Endothelial cell of umbilical vein (primary cell): ENCODE measurements at regions not wholly inside any gene's neighbourhood (a gene's known extent, or its start where the extent isn't known, plus 50 kb on each side); places are given as distances from the start of the nearest gene placed in this dataset.

Experiments
- BruUV-seq: library from RNA; stranded (reverse); fragments of 400-500 nt; replicated peaks from 2 replicates; lab custom pipeline; 2021; lab: Mats Ljungman, UMichigan
- CTCF ChIA-PET: fragments of 300-600, 350-600 bp; sonication (Branson Sonifier 250); formaldehyde crosslinking; loops from one replicate; lab custom pipeline; 2021; ENCODE audit warnings: antibody characterized with exemption, inconsistent platforms; lab: Charles Lee
- POLR2A ChIA-PET: fragments of 300-600, 350-600 bp; sonication (Branson Sonifier 250); formaldehyde crosslinking; loops from one replicate; lab custom pipeline; 2021; ENCODE audit warnings: antibody characterized with exemption, inconsistent platforms; lab: Charles Lee
- DNase-seq: peaks from one replicate; pipeline ENCODE4 v3.0.0-alpha.2; 2011; ENCODE audit warnings: low read depth, low spot score
- FAIRE-seq: peaks from 2 replicates; lab custom pipeline; 2011; peaks lifted over from hg19 to GRCh38; lab: Jason Lieb, UNC
- H2AFZ ChIP-seq: 2 replicates; pipeline ENCODE4 v1.6.0; 2012; ENCODE audit warnings: low read depth, low read length, control low read depth, inconsistent platforms
- H3K27ac ChIP-seq: 2 replicates; pipeline ENCODE4 v1.5.1; 2011; ENCODE audit warnings: low read depth, mild to moderate bottlenecking, control low read depth, low read length, moderate library complexity; ENCODE audit not compliant: insufficient read depth
- H3K27me3 ChIP-seq, 2 experiments: 2 replicates each; pipeline versions ENCODE4 v1.6.0 to v1.6.1; 2011; ENCODE audit warnings: low read length in 2 of 2, mixed read lengths in 1 of 2; ENCODE audit not compliant: control insufficient read depth in 2 of 2, insufficient read depth in 2 of 2
- H3K36me3 ChIP-seq, 2 experiments: 2 replicates in 1 of 2; 3 replicates in 1 of 2; pipeline ENCODE4 v1.5.1; 2011; ENCODE audit warnings: low read length in 2 of 2, mild to moderate bottlenecking in 1 of 2, moderate library complexity in 1 of 2; ENCODE audit not compliant: control insufficient read depth in 2 of 2, insufficient read depth in 2 of 2; ENCODE audit errors: extremely low read depth in 1 of 2
- H3K4me1 ChIP-seq: 3 replicates; pipeline ENCODE4 v1.5.1; 2011; ENCODE audit warnings: mild to moderate bottlenecking, low read length; ENCODE audit not compliant: control insufficient read depth, insufficient read depth; ENCODE audit errors: extremely low read depth
- H3K4me2 ChIP-seq: 2 replicates; pipeline ENCODE4 v1.6.1; 2011; ENCODE audit warnings: low read length, control low read depth, mixed read lengths; ENCODE audit not compliant: insufficient read depth
- H3K4me3 ChIP-seq, 3 experiments: fragments of 200-600 bp in 1 of 3; sonication (generic), shearing (Covaris generic) in 1 of 3; replicated peaks in 1 of 3; 2 replicates each; pipeline ENCODE4 v1.5.1; 2011 to 2016; ENCODE audit warnings: control low read depth in 3 of 3, low read length in 3 of 3, mild to moderate bottlenecking in 2 of 3, inconsistent platforms in 1 of 3, low read depth in 1 of 3, moderate library complexity in 1 of 3; ENCODE audit not compliant: insufficient read depth in 1 of 3
- H3K79me2 ChIP-seq: 2 replicates; pipeline ENCODE4 v1.6.0; 2012; ENCODE audit warnings: low read length, inconsistent platforms; ENCODE audit not compliant: control insufficient read depth, insufficient read depth
- H3K9ac ChIP-seq: replicated peaks from 2 replicates; pipeline ENCODE3; 2011; ENCODE audit warnings: low read length, control low read depth; ENCODE audit not compliant: insufficient read depth; ENCODE audit errors: extremely low read depth
- H3K9me1 ChIP-seq: replicated peaks from 3 replicates; pipeline ENCODE4 v1.6.0; 2011; ENCODE audit warnings: mild to moderate bottlenecking, low read length; ENCODE audit not compliant: control insufficient read depth, insufficient read depth; ENCODE audit errors: extremely low read depth
- H3K9me3 ChIP-seq: replicated peaks from 2 replicates; pipeline ENCODE4 v1.5.1; 2012; ENCODE audit warnings: low read length, inconsistent platforms; ENCODE audit not compliant: control insufficient read depth, insufficient read depth
- H4K20me1 ChIP-seq: replicated peaks from 2 replicates; pipeline ENCODE3; 2011; ENCODE audit warnings: mild to moderate bottlenecking, low read length; ENCODE audit not compliant: control insufficient read depth, insufficient read depth; ENCODE audit errors: extremely low read depth
- EZH2 ChIP-seq: IDR thresholded peaks from 2 replicates; pipeline ENCODE4 v1.6.1; 2012; ENCODE audit warnings: borderline replicate concordance, low read depth, mild to moderate bottlenecking, moderate library complexity, low read length, inconsistent platforms; ENCODE audit not compliant: severe bottlenecking
- FOS ChIP-seq: IDR thresholded peaks from 2 replicates; pipeline ENCODE4 v1.6.1; 2011; ENCODE audit warnings: mild to moderate bottlenecking, low read length, moderate library complexity, borderline replicate concordance; ENCODE audit not compliant: insufficient read depth
- GATA2 ChIP-seq: IDR thresholded peaks from 2 replicates; pipeline ENCODE4 v1.7.0; 2011; ENCODE audit warnings: low read depth, mild to moderate bottlenecking, moderate library complexity, mixed read lengths, low read length; ENCODE audit not compliant: insufficient read length, insufficient read depth
- JUN ChIP-seq: IDR thresholded peaks from 2 replicates; pipeline ENCODE4 v1.6.1; 2011; ENCODE audit warnings: borderline replicate concordance, low read depth; ENCODE audit not compliant: insufficient read length, insufficient read depth
- POLR2A ChIP-seq: IDR thresholded peaks from 2 replicates; pipeline ENCODE4 v1.6.1; 2012; ENCODE audit warnings: low read depth, mild to moderate bottlenecking, control low read depth, low read length
- POLR2AphosphoS5 ChIP-seq: IDR thresholded peaks from 2 replicates; pipeline ENCODE4 v1.6.1; 2012; ENCODE audit warnings: low read depth, mild to moderate bottlenecking, control low read depth, low read length, moderate library complexity; ENCODE audit not compliant: insufficient read depth
- dilution Hi-C: fragments of 300-500 bp; cut with MboI; formaldehyde crosslinking; loops from one replicate; pipeline ENCODE4 v1.15.0; 2019; ENCODE audit warnings: low sequenced_read_pairs; ENCODE audit not compliant: extremely low pct_ligation_motif_present
- intact Hi-C: fragments of 100-400 bp; cut with micrococcal nuclease; formaldehyde crosslinking; loops from one replicate; pipeline ENCODE4 v1.10.0; 2022
- TF ChIP-seq, protein P1 (sequence below): IDR thresholded peaks from 2 replicates; pipeline ENCODE4 v1.6.1; 2011; ENCODE audit not compliant: insufficient read depth, insufficient read length
- TF ChIP-seq, protein P2 (sequence below), 2 donors: IDR thresholded peaks; 1 replicate in 1 of 2; 2 replicates in 1 of 2; pipeline ENCODE4 v1.5.1; 2011; ENCODE audit warnings: low read length in 2 of 2, mild to moderate bottlenecking in 2 of 2, moderate library complexity in 2 of 2, control low read depth in 1 of 2, inconsistent platforms in 1 of 2, low read depth in 1 of 2; ENCODE audit not compliant: insufficient read depth in 1 of 2; ENCODE audit errors: extremely low read depth in 1 of 2

DNA sequence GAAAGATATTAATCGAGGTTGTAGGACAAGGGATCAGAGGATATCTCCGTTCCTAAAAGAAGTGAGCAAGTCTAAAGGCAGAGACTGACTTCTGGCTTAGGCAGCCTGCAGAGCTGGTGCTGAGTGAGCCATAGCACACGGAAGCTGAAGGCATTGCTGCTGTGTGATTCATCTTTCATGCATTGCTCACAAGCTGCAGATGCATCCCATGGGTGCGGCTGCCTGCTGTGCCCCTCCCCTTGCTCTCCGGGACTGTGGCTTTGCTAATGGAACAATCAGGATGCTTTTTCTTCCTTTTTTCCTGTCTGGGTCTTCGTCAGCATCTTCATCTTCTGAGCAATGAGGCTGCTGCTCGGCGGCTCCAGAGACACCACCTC, 341.4 kb downstream of the DIRAS2 start:
- Histone ChIP-seq H3K27ac (no peak overlapping the region), H3K9me1 (no peaks in the 10 kb centered on the region), H3K4me3 (no peak overlapping the region), H3K4me1 (no peaks in the 10 kb centered on the region), H4K20me1 (no peaks in the 10 kb centered on the region), H2AFZ (no peak overlapping the region), H3K79me2 (no peaks in the 10 kb centered on the region), H3K36me3 (no peaks in the 10 kb centered on the region), H3K9ac (no peak overlapping the region), H3K4me2 (no peak overlapping the region), H3K27me3 (no peaks in the 10 kb centered on the region), H3K9me3 (no peaks in the 10 kb centered on the region)
- DNase-seq (peak; percentile 9), FAIRE-seq (no peak)
- intact Hi-C loops (no loop called here), dilution Hi-C loops (no loop called here)
- TF ChIP-seq FOS: peak; percentile 76
- TF ChIP-seq, protein P1, sequence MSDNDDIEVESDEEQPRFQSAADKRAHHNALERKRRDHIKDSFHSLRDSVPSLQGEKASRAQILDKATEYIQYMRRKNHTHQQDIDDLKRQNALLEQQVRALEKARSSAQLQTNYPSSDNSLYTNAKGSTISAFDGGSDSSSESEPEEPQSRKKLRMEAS: no peak
- TF ChIP-seq, protein P2, sequence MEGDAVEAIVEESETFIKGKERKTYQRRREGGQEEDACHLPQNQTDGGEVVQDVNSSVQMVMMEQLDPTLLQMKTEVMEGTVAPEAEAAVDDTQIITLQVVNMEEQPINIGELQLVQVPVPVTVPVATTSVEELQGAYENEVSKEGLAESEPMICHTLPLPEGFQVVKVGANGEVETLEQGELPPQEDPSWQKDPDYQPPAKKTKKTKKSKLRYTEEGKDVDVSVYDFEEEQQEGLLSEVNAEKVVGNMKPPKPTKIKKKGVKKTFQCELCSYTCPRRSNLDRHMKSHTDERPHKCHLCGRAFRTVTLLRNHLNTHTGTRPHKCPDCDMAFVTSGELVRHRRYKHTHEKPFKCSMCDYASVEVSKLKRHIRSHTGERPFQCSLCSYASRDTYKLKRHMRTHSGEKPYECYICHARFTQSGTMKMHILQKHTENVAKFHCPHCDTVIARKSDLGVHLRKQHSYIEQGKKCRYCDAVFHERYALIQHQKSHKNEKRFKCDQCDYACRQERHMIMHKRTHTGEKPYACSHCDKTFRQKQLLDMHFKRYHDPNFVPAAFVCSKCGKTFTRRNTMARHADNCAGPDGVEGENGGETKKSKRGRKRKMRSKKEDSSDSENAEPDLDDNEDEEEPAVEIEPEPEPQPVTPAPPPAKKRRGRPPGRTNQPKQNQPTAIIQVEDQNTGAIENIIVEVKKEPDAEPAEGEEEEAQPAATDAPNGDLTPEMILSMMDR (IDR thresholded peaks at IDR 0.05; ENCODE audit: extremely low read depth in 1 of 2, insufficient read depth in 1 of 2, low read depth in 1 of 2, low read length in 2 of 2): no peak
- ChIA-PET CTCF (no interaction called here), POLR2A (no interaction called here)
- BruUV-seq: no TSS peak

DNA sequence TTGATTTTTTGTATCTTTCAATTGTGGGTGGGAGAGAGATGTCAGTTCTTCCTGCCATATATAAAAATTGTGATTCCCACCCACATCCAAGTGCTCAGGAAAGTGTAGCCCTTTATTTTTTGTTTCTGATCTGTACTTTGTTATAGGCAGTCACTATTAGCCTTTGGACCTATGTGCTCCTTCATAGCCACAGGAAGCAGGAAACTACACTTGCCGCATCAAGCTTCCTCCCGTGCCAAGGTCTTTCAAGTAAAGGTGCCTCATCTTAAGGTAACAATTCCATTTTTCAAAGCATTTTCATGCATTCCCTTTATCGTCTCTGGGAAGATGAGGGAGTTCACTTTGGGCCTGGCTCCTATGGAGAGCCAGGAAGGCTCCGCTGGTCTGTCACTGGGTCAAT, 339.0 kb downstream of the DIRAS2 start:
- H3K4me1 ChIP-seq: no peaks in the 10 kb centered on the region
- H3K9me3 ChIP-seq: peaks cover 3% of the 10 kb centered on the region
- H3K27me3 ChIP-seq: no peaks in the 10 kb centered on the region
- no peaks in the 10 kb centered on the region for H3K79me2 ChIP-seq
- H2AFZ ChIP-seq: no peak overlapping the region
- FAIRE-seq: no peak
- H4K20me1 ChIP-seq: no peaks in the 10 kb centered on the region
- H3K27ac ChIP-seq: no peak overlapping the region
- ChIA-PET POLR2A (no interaction called here), CTCF (no interaction called here)
- DNase-seq: no peak
- H3K9ac ChIP-seq: no peak overlapping the region
- H3K9me1 ChIP-seq: no peaks in the 10 kb centered on the region
- no peaks in the 10 kb centered on the region for H3K36me3 ChIP-seq
- no peak overlapping the region for H3K4me3 ChIP-seq
- TF ChIP-seq POLR2AphosphoS5: no peak
- no peak for TF ChIP-seq POLR2A
- TF ChIP-seq JUN: no peak
- no peak for TF ChIP-seq EZH2
- TF ChIP-seq, protein P2 (IDR thresholded peaks at IDR 0.05; ENCODE audit: extremely low read depth in 1 of 2, insufficient read depth in 1 of 2, low read depth in 1 of 2, low read length in 2 of 2): no peak
- TF ChIP-seq GATA2: no peak
- no peak overlapping the region for H3K4me2 ChIP-seq
- intact Hi-C loops: no loop called here
- BruUV-seq: no TSS peak
- dilution Hi-C loops: no loop called here
